Ishikawa (cell line): ENCODE measurements at regions not wholly inside any gene's neighbourhood (a gene's known extent, or its start where the extent isn't known, plus 50 kb on each side); places are given as distances from the start of the nearest gene placed in this dataset.

Experiments
- EP300 ChIP-seq: IDR thresholded peaks from 2 replicates; pipeline ENCODE4 v1.6.1; 2012; ENCODE audit warnings: borderline replicate concordance
- RAD21 ChIP-seq: IDR thresholded peaks from 2 replicates; pipeline ENCODE4 v1.6.1; 2012; ENCODE audit warnings: low read depth

DNA sequence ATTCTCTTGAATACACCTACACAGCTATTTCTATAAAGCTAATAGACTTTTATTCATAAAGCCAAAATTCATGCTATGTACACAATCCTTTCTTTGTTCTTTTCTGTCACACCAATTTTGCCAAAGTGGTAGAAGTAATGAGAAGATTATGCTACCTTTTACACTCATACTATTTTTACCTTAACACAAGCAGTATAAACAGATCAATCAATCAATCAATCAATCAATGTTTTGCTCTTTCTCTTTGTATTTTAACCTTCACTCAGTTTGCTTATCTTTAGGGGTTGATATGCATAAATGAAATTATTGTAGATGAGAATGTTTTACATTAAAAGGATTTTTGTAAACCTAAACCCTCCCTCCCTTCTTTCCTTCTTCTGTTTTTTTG lies 878.6 kb downstream of the RAPGEF2 start:
- TF ChIP-seq EP300 (no peak), RAD21 (no peak)
